HCT116 (cell line): ENCODE measurements at regions not wholly inside any gene's neighbourhood (a gene's known extent, or its start where the extent isn't known, plus 50 kb on each side); places are given as distances from the start of the nearest gene placed in this dataset.

ENCODE experiments used
- ATAC-seq: fragments of 200-7000 bp; cut with Tn5 transposase; 2 replicates; pipeline ENCODE4 v1.9.1; 2020; ENCODE audit warnings: mild to moderate bottlenecking, moderate library complexity
- BruUV-seq: library from RNA; stranded (reverse); fragments of 400-500 nt; replicated peaks from 2 replicates; lab custom pipeline; 2021; lab: Mats Ljungman, UMichigan
- CTCF ChIA-PET: fragments of 300-600 bp; sonication (Branson Sonifier 250); formaldehyde crosslinking; loops from one replicate; lab custom pipeline; 2021; ENCODE audit warnings: antibody characterized with exemption; lab: Charles Lee
- POLR2A ChIA-PET: fragments of 300-600, 350-600 bp; sonication (Branson Sonifier 250); formaldehyde crosslinking; loops from one replicate; lab custom pipeline; 2021; ENCODE audit warnings: antibody characterized with exemption; lab: Charles Lee
- RAD21 ChIA-PET, 2 experiments: fragments of 300-600 bp; sonication (Branson Sonifier 250); formaldehyde crosslinking; loops; one replicate each; lab custom pipeline; 2023; ENCODE audit warnings: low total read pairs in 2 of 2; ENCODE audit not compliant: uncharacterized antibody in 2 of 2, unreplicated experiment in 2 of 2, low non-redundant PET in 1 of 2; lab: Charles Lee
- DNase-seq: peaks from one replicate; pipeline ENCODE4 v3.0.0-alpha.2; 2010; ENCODE audit warnings: low read depth, low spot score
- H2AFZ ChIP-seq: fragments of 200-600 bp; shearing (Covaris generic), sonication (generic); 2 replicates; pipeline ENCODE4 v1.6.1; 2017; ENCODE audit warnings: low read depth, mixed run types, mixed read lengths, antibody characterized with exemption, low read length; ENCODE audit not compliant: poor library complexity, severe bottlenecking
- H3K27ac ChIP-seq: 2 replicates; pipeline ENCODE4 v1.5.1; 2012; ENCODE audit warnings: low read depth, low read length
- H3K27me3 ChIP-seq: fragments of 200-600 bp; sonication (generic); 2 replicates; pipeline ENCODE4 v1.6.1; 2016; ENCODE audit warnings: mixed run types, low read length, mixed read lengths; ENCODE audit not compliant: insufficient read depth
- H3K36me3 ChIP-seq, 2 experiments: fragments of 200-500 bp in 1 of 2; fragments of 200-600 bp in 1 of 2; sonication (Bioruptor generic) in 1 of 2; sonication (generic) in 1 of 2; 2 replicates each; pipeline versions ENCODE4 v1.5.1 to v1.6.1; 2014 to 2016; ENCODE audit warnings: low read length in 2 of 2, inconsistent platforms in 1 of 2, mixed read lengths in 1 of 2, mixed run types in 1 of 2; ENCODE audit not compliant: insufficient read depth in 2 of 2, control insufficient read depth in 1 of 2
- H3K4me1 ChIP-seq, 2 experiments: fragments of 200-600 bp in 1 of 2; sonication (generic) in 1 of 2; 2 replicates each; pipeline versions ENCODE4 v1.5.1 to v1.6.1; 2012 to 2017; ENCODE audit warnings: low read length in 2 of 2, inconsistent platforms in 1 of 2, mild to moderate bottlenecking in 1 of 2, mixed read lengths in 1 of 2, mixed run types in 1 of 2, moderate library complexity in 1 of 2; ENCODE audit not compliant: insufficient read depth in 2 of 2, control insufficient read depth in 1 of 2
- H3K4me2 ChIP-seq: fragments of 200-600 bp; sonication (generic); 2 replicates; pipeline ENCODE4 v1.6.1; 2017; ENCODE audit warnings: mixed run types, low read length, mixed read lengths
- H3K4me3 ChIP-seq, 2 experiments: fragments of 200-600 bp in 1 of 2; sonication (generic) in 1 of 2; replicated peaks in 1 of 2; 2 replicates each; pipeline ENCODE4 v1.5.1; 2011 to 2016; ENCODE audit warnings: low read length in 2 of 2, control low read depth in 1 of 2, low read depth in 1 of 2, mild to moderate bottlenecking in 1 of 2, mixed read lengths in 1 of 2, mixed run types in 1 of 2
- H3K79me2 ChIP-seq: fragments of 200-600 bp; sonication (generic); 2 replicates; pipeline ENCODE4 v1.6.1; 2017; ENCODE audit warnings: mild to moderate bottlenecking, mixed run types, low read length, moderate library complexity, mixed read lengths; ENCODE audit not compliant: insufficient read depth
- H3K9ac ChIP-seq: fragments of 200-600 bp; sonication (generic); 2 replicates; pipeline ENCODE4 v1.6.1; 2016; ENCODE audit warnings: low read length, mixed read lengths
- H3K9me2 ChIP-seq: fragments of 200-600 bp; sonication (generic), shearing (Covaris generic); 2 replicates; pipeline ENCODE4 v1.6.1; 2017; ENCODE audit warnings: mixed run types, mild to moderate bottlenecking, moderate library complexity; ENCODE audit not compliant: insufficient read depth
- H3K9me3 ChIP-seq, 2 experiments: fragments of 200-500 bp in 1 of 2; fragments of 200-600 bp in 1 of 2; sonication (Bioruptor generic) in 1 of 2; sonication (generic) in 1 of 2; 2 replicates each; pipeline ENCODE4 v1.6.1; 2014 to 2017; ENCODE audit warnings: low read length in 2 of 2, mixed read lengths in 2 of 2, inconsistent platforms in 1 of 2, low read depth in 1 of 2, mild to moderate bottlenecking in 1 of 2, mixed run types in 1 of 2, moderate library complexity in 1 of 2; ENCODE audit not compliant: control insufficient read depth in 1 of 2, insufficient read depth in 1 of 2
- H4K20me1 ChIP-seq: fragments of 200-600 bp; sonication (generic), shearing (Covaris generic); 2 replicates; pipeline ENCODE4 v1.6.1; 2017; ENCODE audit warnings: mixed run types, mild to moderate bottlenecking, moderate library complexity; ENCODE audit not compliant: insufficient read depth
- CBX3 ChIP-seq: IDR thresholded peaks from 2 replicates; pipeline ENCODE4 v1.6.1; 2012; ENCODE audit warnings: low read depth
- CEBPB ChIP-seq: IDR thresholded peaks from 2 replicates; pipeline ENCODE4 v1.6.1; 2012; ENCODE audit warnings: low read depth
- EZH2 ChIP-seq: fragments of 200-600 bp; sonication (generic); IDR thresholded peaks from 2 replicates; pipeline ENCODE4 v1.6.1; 2017; ENCODE audit warnings: antibody characterized with exemption, mixed run types
- EZH2phosphoT487 ChIP-seq: fragments of 200-600 bp; IDR thresholded peaks from 2 replicates; pipeline ENCODE4 v1.6.1; 2018; ENCODE audit warnings: antibody characterized with exemption, borderline replicate concordance
- FOSL1 ChIP-seq: IDR thresholded peaks from 2 replicates; pipeline ENCODE4 v1.6.1; 2012; ENCODE audit warnings: low read depth
- JUND ChIP-seq: IDR thresholded peaks from 2 replicates; pipeline ENCODE4 v1.6.1; 2012
- POLR2A ChIP-seq: IDR thresholded peaks from 2 replicates; pipeline ENCODE4 v1.7.0; 2011; ENCODE audit warnings: borderline replicate concordance; ENCODE audit not compliant: insufficient read depth, insufficient read length; ENCODE audit errors: extremely low read depth
- POLR2AphosphoS5 ChIP-seq: IDR thresholded peaks from 2 replicates; pipeline ENCODE4 v1.6.1; 2011; ENCODE audit warnings: mild to moderate bottlenecking, low read depth, low read length, moderate library complexity
- RAD21 ChIP-seq: IDR thresholded peaks from 2 replicates; pipeline ENCODE4 v1.6.1; 2012; ENCODE audit warnings: low read depth, mild to moderate bottlenecking
- SIN3A ChIP-seq: IDR thresholded peaks from 2 replicates; pipeline ENCODE4 v1.6.1; 2012; ENCODE audit warnings: low read depth
- SP1 ChIP-seq: IDR thresholded peaks from 2 replicates; pipeline ENCODE4 v1.6.1; 2012; ENCODE audit warnings: low read depth
- SRF ChIP-seq: IDR thresholded peaks from 2 replicates; pipeline ENCODE4 v1.6.1; 2012; ENCODE audit warnings: low read depth
- TCF7L2 ChIP-seq: IDR thresholded peaks from 2 replicates; pipeline ENCODE4 v1.7.0; 2011; ENCODE audit warnings: borderline replicate concordance, inconsistent platforms; ENCODE audit not compliant: insufficient read depth, insufficient read length; ENCODE audit errors: extremely low read depth
- YY1 ChIP-seq: IDR thresholded peaks from 2 replicates; pipeline ENCODE4 v1.6.1; 2011; ENCODE audit warnings: low read length, low read depth, moderate library complexity, mild to moderate bottlenecking; ENCODE audit not compliant: insufficient replicate concordance; ENCODE audit errors: extremely low read depth
- ZFX ChIP-seq: fragments of 450-650 bp; IDR thresholded peaks from 2 replicates; pipeline ENCODE4 v1.6.1; 2017
- intact Hi-C: fragments of 100-400 bp; cut with micrococcal nuclease; formaldehyde crosslinking; loops from 2 replicates; pipeline ENCODE4 v1.10.0; 2022
- TF ChIP-seq, protein P1 (sequence below): IDR thresholded peaks from 2 replicates; pipeline ENCODE4 v1.6.1; 2012; ENCODE audit warnings: low read depth
- TF ChIP-seq, protein P2 (sequence below), 3 experiments: fragments of 200-600 bp in 1 of 3; sonication (generic) in 1 of 3; IDR thresholded peaks in 2 of 3; conservative IDR thresholded peaks in 1 of 3; 2 replicates each; pipeline ENCODE4 v1.5.1; 2012 to 2017; ENCODE audit warnings: low read depth in 2 of 3, low read length in 2 of 3, antibody characterized with exemption in 1 of 3, borderline replicate concordance in 1 of 3, control low read depth in 1 of 3, mild to moderate bottlenecking in 1 of 3, mixed read lengths in 1 of 3, mixed run types in 1 of 3, moderate library complexity in 1 of 3; ENCODE audit not compliant: insufficient read depth in 1 of 3
- TF ChIP-seq, protein P3 (sequence below): IDR thresholded peaks from 2 replicates; pipeline ENCODE4 v1.6.1; 2011; ENCODE audit warnings: mild to moderate bottlenecking, low read length, moderate library complexity; ENCODE audit not compliant: insufficient replicate concordance; ENCODE audit errors: extremely low read depth
- TF ChIP-seq, protein P4 (sequence below): IDR thresholded peaks from 2 replicates; pipeline ENCODE4 v1.6.1; 2012

DNA sequence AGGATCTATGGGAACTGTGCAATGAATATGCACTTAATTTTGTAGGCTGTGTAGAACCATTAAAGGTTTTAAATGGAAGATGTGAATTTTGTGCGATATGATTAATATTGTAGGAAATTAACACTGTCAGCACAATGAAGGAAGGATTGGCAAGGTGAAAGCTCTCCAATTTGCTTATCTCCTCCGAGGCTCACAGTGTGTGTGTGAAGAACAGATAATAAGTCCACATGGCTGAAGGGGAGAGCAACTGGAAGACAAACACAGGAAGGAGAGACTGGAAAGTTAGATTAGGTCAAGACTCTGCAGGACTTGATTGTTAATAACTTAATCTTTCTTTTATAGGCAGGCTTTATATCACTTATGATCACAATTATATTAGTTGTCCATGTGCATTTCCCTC is 269.7 kb upstream of the VRK2 start:
- ChIA-PET CTCF (no interaction called here), RAD21 (no interaction called here), POLR2A (no interaction called here)
- no peak for TF ChIP-seq CBX3
- TF ChIP-seq, protein P1, sequence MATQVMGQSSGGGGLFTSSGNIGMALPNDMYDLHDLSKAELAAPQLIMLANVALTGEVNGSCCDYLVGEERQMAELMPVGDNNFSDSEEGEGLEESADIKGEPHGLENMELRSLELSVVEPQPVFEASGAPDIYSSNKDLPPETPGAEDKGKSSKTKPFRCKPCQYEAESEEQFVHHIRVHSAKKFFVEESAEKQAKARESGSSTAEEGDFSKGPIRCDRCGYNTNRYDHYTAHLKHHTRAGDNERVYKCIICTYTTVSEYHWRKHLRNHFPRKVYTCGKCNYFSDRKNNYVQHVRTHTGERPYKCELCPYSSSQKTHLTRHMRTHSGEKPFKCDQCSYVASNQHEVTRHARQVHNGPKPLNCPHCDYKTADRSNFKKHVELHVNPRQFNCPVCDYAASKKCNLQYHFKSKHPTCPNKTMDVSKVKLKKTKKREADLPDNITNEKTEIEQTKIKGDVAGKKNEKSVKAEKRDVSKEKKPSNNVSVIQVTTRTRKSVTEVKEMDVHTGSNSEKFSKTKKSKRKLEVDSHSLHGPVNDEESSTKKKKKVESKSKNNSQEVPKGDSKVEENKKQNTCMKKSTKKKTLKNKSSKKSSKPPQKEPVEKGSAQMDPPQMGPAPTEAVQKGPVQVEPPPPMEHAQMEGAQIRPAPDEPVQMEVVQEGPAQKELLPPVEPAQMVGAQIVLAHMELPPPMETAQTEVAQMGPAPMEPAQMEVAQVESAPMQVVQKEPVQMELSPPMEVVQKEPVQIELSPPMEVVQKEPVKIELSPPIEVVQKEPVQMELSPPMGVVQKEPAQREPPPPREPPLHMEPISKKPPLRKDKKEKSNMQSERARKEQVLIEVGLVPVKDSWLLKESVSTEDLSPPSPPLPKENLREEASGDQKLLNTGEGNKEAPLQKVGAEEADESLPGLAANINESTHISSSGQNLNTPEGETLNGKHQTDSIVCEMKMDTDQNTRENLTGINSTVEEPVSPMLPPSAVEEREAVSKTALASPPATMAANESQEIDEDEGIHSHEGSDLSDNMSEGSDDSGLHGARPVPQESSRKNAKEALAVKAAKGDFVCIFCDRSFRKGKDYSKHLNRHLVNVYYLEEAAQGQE = no peak
- TF ChIP-seq, protein P2, sequence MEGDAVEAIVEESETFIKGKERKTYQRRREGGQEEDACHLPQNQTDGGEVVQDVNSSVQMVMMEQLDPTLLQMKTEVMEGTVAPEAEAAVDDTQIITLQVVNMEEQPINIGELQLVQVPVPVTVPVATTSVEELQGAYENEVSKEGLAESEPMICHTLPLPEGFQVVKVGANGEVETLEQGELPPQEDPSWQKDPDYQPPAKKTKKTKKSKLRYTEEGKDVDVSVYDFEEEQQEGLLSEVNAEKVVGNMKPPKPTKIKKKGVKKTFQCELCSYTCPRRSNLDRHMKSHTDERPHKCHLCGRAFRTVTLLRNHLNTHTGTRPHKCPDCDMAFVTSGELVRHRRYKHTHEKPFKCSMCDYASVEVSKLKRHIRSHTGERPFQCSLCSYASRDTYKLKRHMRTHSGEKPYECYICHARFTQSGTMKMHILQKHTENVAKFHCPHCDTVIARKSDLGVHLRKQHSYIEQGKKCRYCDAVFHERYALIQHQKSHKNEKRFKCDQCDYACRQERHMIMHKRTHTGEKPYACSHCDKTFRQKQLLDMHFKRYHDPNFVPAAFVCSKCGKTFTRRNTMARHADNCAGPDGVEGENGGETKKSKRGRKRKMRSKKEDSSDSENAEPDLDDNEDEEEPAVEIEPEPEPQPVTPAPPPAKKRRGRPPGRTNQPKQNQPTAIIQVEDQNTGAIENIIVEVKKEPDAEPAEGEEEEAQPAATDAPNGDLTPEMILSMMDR (IDR thresholded peaks at IDR 0.05 in 2 of 3, conservative IDR thresholded peaks at IDR 0.05 in 1 of 3; ENCODE audit: borderline replicate concordance in 1 of 3, insufficient read depth in 1 of 3, low read depth in 2 of 3, low read length in 2 of 3) = no peak
- TF ChIP-seq YY1 = no peak
- no peak for TF ChIP-seq RAD21
- TF ChIP-seq, protein P3, sequence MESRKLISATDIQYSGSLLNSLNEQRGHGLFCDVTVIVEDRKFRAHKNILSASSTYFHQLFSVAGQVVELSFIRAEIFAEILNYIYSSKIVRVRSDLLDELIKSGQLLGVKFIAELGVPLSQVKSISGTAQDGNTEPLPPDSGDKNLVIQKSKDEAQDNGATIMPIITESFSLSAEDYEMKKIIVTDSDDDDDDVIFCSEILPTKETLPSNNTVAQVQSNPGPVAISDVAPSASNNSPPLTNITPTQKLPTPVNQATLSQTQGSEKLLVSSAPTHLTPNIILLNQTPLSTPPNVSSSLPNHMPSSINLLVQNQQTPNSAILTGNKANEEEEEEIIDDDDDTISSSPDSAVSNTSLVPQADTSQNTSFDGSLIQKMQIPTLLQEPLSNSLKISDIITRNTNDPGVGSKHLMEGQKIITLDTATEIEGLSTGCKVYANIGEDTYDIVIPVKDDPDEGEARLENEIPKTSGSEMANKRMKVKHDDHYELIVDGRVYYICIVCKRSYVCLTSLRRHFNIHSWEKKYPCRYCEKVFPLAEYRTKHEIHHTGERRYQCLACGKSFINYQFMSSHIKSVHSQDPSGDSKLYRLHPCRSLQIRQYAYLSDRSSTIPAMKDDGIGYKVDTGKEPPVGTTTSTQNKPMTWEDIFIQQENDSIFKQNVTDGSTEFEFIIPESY = no peak
- no peak for TF ChIP-seq JUND
- TF ChIP-seq, protein P4, sequence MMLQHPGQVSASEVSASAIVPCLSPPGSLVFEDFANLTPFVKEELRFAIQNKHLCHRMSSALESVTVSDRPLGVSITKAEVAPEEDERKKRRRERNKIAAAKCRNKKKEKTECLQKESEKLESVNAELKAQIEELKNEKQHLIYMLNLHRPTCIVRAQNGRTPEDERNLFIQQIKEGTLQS = no peak
- no peak for TF ChIP-seq FOSL1
- TF ChIP-seq ZFX = no peak
- TF ChIP-seq POLR2A = no peak
- TF ChIP-seq POLR2AphosphoS5 = no peak
- TF ChIP-seq EZH2phosphoT487 = no peak
- TF ChIP-seq SP1 = no peak
- TF ChIP-seq TCF7L2 = no peak
- TF ChIP-seq CEBPB = no peak
- no peak for TF ChIP-seq SIN3A
- TF ChIP-seq EZH2 = no peak
- TF ChIP-seq SRF = no peak
- H3K9me3 ChIP-seq = no peaks in the 10 kb centered on the region
- H4K20me1 ChIP-seq = no peaks in the 10 kb centered on the region
- H3K4me1 ChIP-seq = no peaks in the 10 kb centered on the region
- H3K27ac ChIP-seq = no peak overlapping the region
- no peak overlapping the region for H2AFZ ChIP-seq
- no peak overlapping the region for H3K4me2 ChIP-seq
- intact Hi-C loops = no loop called here
- no peak for ATAC-seq
- no peak overlapping the region for H3K4me3 ChIP-seq
- H3K9ac ChIP-seq = no peak overlapping the region
- DNase-seq = no peak
- H3K27me3 ChIP-seq = no peaks in the 10 kb centered on the region
- no peaks in the 10 kb centered on the region for H3K9me2 ChIP-seq
- no peaks in the 10 kb centered on the region for H3K36me3 ChIP-seq
- H3K79me2 ChIP-seq = no peaks in the 10 kb centered on the region
- no TSS peak for BruUV-seq
